Thyroid gland (tissue), 4 donors: ENCODE measurements at regions not wholly inside any gene's neighbourhood (a gene's known extent, or its start where the extent isn't known, plus 50 kb on each side); places are given as distances from the start of the nearest gene placed in this dataset.

Experiments
- DNase-seq, 2 donors: peaks; one replicate each; pipeline ENCODE4 v3.0.0-alpha.2; 2019
- H3K27ac ChIP-seq, 3 donors: fragments of 200-600 bp; sonication (generic); 1 replicate in 2 of 3; 2 replicates in 1 of 3; pipeline ENCODE4 v1.5.1; 2016 to 2019; ENCODE audit warnings: mild to moderate bottlenecking in 1 of 3, moderate library complexity in 1 of 3
- H3K27me3 ChIP-seq: fragments of 200-600 bp; sonication (generic); one replicate; pipeline ENCODE4 v1.5.1; 2019
- H3K36me3 ChIP-seq, 2 donors: fragments of 200-600 bp; sonication (generic); one replicate each; pipeline ENCODE4 v1.5.1; 2016 to 2019
- H3K4me1 ChIP-seq, 2 donors: fragments of 200-600 bp; sonication (generic); one replicate each; pipeline ENCODE4 v1.5.1; 2017 to 2019
- H3K4me3 ChIP-seq, 3 donors: fragments of 200-600 bp; sonication (generic); replicated peaks in 1 of 3; 1 replicate in 2 of 3; 2 replicates in 1 of 3; pipeline ENCODE4 v1.5.1; 2016; ENCODE audit warnings: mild to moderate bottlenecking in 1 of 3
- H3K9me3 ChIP-seq: fragments of 200-600 bp; sonication (generic); one replicate; pipeline ENCODE4 v1.5.1; 2017
- CTCF ChIP-seq, 6 experiments: fragments of 200-600 bp in 3 of 6; fragments of 450-650 bp in 3 of 6; sonication (generic) in 3 of 6; IDR thresholded peaks; one replicate each; pipeline ENCODE4 v1.5.1; 2016 to 2019; ENCODE audit warnings: antibody characterized with exemption in 6 of 6, mild to moderate bottlenecking in 2 of 6, inconsistent platforms in 1 of 6, moderate library complexity in 1 of 6
- POLR2A ChIP-seq, 2 donors: fragments of 450-650 bp; IDR thresholded peaks; one replicate each; pipeline ENCODE4 v1.6.1; 2017; ENCODE audit warnings: antibody characterized with exemption in 2 of 2, mild to moderate bottlenecking in 2 of 2, moderate library complexity in 1 of 2
- WGBS, 2 donors: methylation state at CpG; one replicate each; pipeline ENCODE4 v1.1.5; 2017; 5-methylcytosine and 5-hydroxymethylcytosine counted together
- intact Hi-C: fragments of 100-400 bp; cut with DNase I; formaldehyde crosslinking; loops from one replicate; pipeline ENCODE4 v1.15.1; 2023

DNA sequence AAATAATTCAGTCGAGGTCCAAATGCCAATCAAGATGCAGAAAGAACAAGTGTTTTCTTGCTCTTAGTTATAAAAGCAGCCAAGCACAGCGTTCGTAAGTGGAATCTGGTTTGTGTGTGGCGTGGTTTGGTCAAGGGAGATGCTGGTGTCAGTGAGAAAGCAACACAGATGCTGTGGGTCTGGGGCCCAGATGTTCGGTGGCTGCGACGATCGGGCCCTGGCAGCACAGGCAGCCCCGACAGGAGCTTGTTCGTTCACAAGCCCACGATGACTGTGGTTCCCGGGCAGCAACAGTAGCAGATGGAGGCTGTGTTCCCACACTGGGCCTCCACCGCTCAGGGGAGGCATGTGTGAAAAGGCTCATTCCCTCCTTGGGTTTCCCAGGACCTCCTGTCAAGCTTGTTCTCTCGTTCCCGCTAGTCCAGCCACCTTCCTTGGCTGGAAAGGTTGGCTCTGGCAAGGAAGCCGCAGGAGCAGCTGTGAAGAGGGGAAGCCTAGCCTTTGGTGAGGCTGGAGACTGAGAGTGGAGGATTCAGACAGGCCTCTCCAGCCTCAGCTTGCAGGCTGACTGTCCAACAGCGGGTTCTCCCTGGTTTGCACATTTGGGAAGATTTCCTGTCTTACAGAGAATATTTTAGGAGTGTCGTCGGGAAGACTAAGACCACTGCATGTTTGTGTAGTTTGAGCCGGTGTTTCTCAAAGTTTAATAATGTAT lies 304.7 kb downstream of the QKI start:
- Histone ChIP-seq H3K36me3 (no peaks in the 10 kb centered on the region), H3K4me1 (peaks cover 11 to 27% of the 10 kb centered on the region in 2 donors), H3K27ac (no peak overlapping the region), H3K4me3 (no peak overlapping the region), H3K27me3 (no peaks in the 10 kb centered on the region), H3K9me3 (no peaks in the 10 kb centered on the region)
- no peak for DNase-seq
- 84 to 85% methylated on average over 20 of the region's 20 CpGs for WGBS, 2 donors
- TF ChIP-seq CTCF (IDR thresholded peaks at IDR 0.05) (no peak), POLR2A (IDR thresholded peaks at IDR 0.05) (no peak)
- intact Hi-C loops = no loop called here

- intact Hi-C loops = no loop called here
- no peak for DNase-seq
- WGBS, 2 donors = 86 to 96% methylated on average over 2 of the region's 2 CpGs
- H3K27ac ChIP-seq = no peak overlapping the region
- no peaks in the 10 kb centered on the region for H3K36me3 ChIP-seq
- no peak overlapping the region for H3K4me3 ChIP-seq
- TF ChIP-seq CTCF (IDR thresholded peaks at IDR 0.05) (no peak), POLR2A (IDR thresholded peaks at IDR 0.05) (no peak)
- H3K4me1 ChIP-seq = peaks cover 7 to 24% of the 10 kb centered on the region in 2 donors
- no peaks in the 10 kb centered on the region for H3K27me3 ChIP-seq
- no peaks in the 10 kb centered on the region for H3K9me3 ChIP-seq
These were observed 304.0 kb downstream of the QKI start for GRCh38 chr6:163718537-163718936.

GRCh38 chr6:163717106-163717764 lies 302.7 kb downstream of the QKI start:
- Histone ChIP-seq H3K4me3 (no peak overlapping the region), H3K27me3 (no peaks in the 10 kb centered on the region), H3K27ac (peak overlapping the region in 1 of 3 donors; percentile 15), H3K9me3 (no peaks in the 10 kb centered on the region), H3K36me3 (no peaks in the 10 kb centered on the region), H3K4me1 (peaks cover 4 to 23% of the 10 kb centered on the region in 2 donors)
- TF ChIP-seq CTCF (IDR thresholded peaks at IDR 0.05) (no peak), POLR2A (IDR thresholded peaks at IDR 0.05) (no peak)
- 79 to 82% methylated on average over 9 of the region's 9 CpGs for WGBS, 2 donors
- intact Hi-C loops = no loop called here
- DNase-seq = no peak

DNA sequence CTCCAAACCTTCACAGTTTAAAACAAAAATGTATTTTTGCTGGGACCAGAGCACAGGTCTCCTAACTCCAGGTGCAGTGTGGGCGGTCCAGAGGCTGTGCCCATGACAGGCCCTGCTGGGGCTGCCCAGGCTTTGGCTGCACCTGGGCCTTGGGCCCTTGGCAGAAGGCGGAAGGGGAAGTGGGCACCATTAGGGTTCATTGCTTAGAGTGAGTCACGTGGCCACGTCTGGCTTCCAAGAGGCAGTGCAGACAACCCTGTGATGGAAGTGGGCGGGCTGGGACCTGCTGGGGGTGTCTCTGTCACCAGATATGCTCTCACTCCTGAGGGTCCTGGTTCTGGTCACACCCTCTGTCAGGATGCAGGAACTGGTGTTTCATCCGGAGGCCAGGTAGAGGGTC lies 302.2 kb downstream of the QKI start:
- Histone ChIP-seq H3K4me1 (peaks cover 4 to 23% of the 10 kb centered on the region in 2 donors), H3K36me3 (no peaks in the 10 kb centered on the region), H3K4me3 (no peak overlapping the region), H3K9me3 (no peaks in the 10 kb centered on the region), H3K27me3 (no peaks in the 10 kb centered on the region), H3K27ac (peak overlapping the region in 1 of 3 donors; percentile 15)
- no peak for TF ChIP-seq POLR2A (IDR thresholded peaks at IDR 0.05)
- TF ChIP-seq CTCF (IDR thresholded peaks at IDR 0.05) = no peak
- 76 to 87% methylated on average over 5 to 6 of the region's 6 CpGs for WGBS, 2 donors
- intact Hi-C loops = no loop called here
- no peak for DNase-seq

DNA sequence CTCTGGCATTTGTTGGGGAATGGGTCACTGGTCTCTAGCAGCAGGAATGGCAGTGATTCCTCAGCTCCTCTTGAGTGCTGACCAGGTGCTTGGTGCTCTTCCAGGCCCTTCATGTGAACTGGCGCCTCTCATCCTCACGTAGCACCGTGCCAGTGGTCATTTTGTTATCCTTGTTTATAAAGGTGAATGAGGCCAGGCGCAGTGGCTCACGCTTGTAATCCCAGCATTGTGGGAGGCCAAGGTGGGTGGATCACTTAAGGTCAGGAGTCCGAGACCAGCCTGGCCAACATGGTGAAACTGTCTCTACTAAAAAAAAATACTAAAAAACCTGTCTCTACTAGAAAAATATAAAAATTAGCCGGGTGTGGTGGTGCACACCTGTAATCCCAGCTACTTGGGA lies 301.3 kb downstream of the QKI start:
- peaks cover 4 to 23% of the 10 kb centered on the region in 2 donors for H3K4me1 ChIP-seq
- intact Hi-C loops = no loop called here
- no peak overlapping the region for H3K4me3 ChIP-seq
- H3K27ac ChIP-seq = peak overlapping the region in 1 of 3 donors; percentile 0
- no peaks in the 10 kb centered on the region for H3K9me3 ChIP-seq
- WGBS, 2 donors = 56 to 70% methylated on average over 7 of the region's 7 CpGs
- peak; percentile 64 to 74 for DNase-seq
- no peaks in the 10 kb centered on the region for H3K27me3 ChIP-seq
- TF ChIP-seq CTCF (IDR thresholded peaks at IDR 0.05) (no peak), POLR2A (IDR thresholded peaks at IDR 0.05) (no peak)
- H3K36me3 ChIP-seq = no peaks in the 10 kb centered on the region
